B cell (primary cell): ENCODE measurements at regions not wholly inside any gene's neighbourhood (a gene's known extent, or its start where the extent isn't known, plus 50 kb on each side); places are given as distances from the start of the nearest gene placed in this dataset.

Experiments
- ATAC-seq: fragments of 200-7000 bp; cut with Tn5 transposase; one replicate; pipeline ENCODE4 v1.10.0; 2021; ENCODE audit warnings: low read depth, mild to moderate bottlenecking, moderate number of reproducible peaks, moderate library complexity
- CTCF ChIA-PET: fragments of 350-600 bp; sonication (Branson Sonifier 250); formaldehyde crosslinking; loops from one replicate; lab custom pipeline; 2021; ENCODE audit warnings: antibody characterized with exemption, inconsistent platforms; lab: Charles Lee
- POLR2A ChIA-PET: fragments of 350-600 bp; sonication (Branson Sonifier 250); formaldehyde crosslinking; loops from one replicate; lab custom pipeline; 2021; ENCODE audit warnings: antibody characterized with exemption; lab: Charles Lee
- DNase-seq: peaks from one replicate; pipeline ENCODE4 v3.0.0; 2013
- H2AFZ ChIP-seq: 2 replicates; pipeline ENCODE4 v1.6.1; 2012; ENCODE audit warnings: mild to moderate bottlenecking, low read depth, low read length; ENCODE audit not compliant: insufficient read depth, poor library complexity, severe bottlenecking
- H3K27ac ChIP-seq, 2 donors: 1 replicate in 1 of 2; 2 replicates in 1 of 2; pipeline ENCODE4 v1.5.1; 2012 to 2013; ENCODE audit warnings: low read length in 2 of 2, mild to moderate bottlenecking in 2 of 2, moderate library complexity in 1 of 2
- H3K27me3 ChIP-seq, 4 experiments: fragments of 200-600 bp in 1 of 4; sonication (generic) in 1 of 4; replicated peaks in 1 of 4; 1 replicate in 2 of 4; 2 replicates in 2 of 4; pipeline versions ENCODE4 v1.6.1 to v1.7.0; 2013 to 2016; ENCODE audit warnings: low read length in 3 of 4, mild to moderate bottlenecking in 2 of 4, mixed read lengths in 1 of 4, moderate library complexity in 1 of 4; ENCODE audit not compliant: insufficient read depth in 4 of 4, control insufficient read depth in 3 of 4; ENCODE audit errors: control extremely low read depth in 1 of 4
- H3K36me3 ChIP-seq, 2 experiments: replicated peaks in 1 of 2; 1 replicate in 1 of 2; 2 replicates in 1 of 2; pipeline versions ENCODE4 v1.6.1 to v1.7.1; 2013; ENCODE audit warnings: low read length in 1 of 2; ENCODE audit not compliant: insufficient read depth in 2 of 2, control insufficient read depth in 1 of 2; ENCODE audit errors: control extremely low read depth in 1 of 2, extremely low read depth in 1 of 2
- H3K4me1 ChIP-seq, 2 donors: fragments of 200-600 bp in 1 of 2; sonication (generic) in 1 of 2; 1 replicate in 1 of 2; 2 replicates in 1 of 2; pipeline versions ENCODE4 v1.5.1 to v1.6.1; 2013 to 2017; ENCODE audit warnings: low read length in 2 of 2; ENCODE audit not compliant: control insufficient read depth in 2 of 2, insufficient read depth in 2 of 2
- H3K4me2 ChIP-seq: replicated peaks from 2 replicates; pipeline ENCODE3; 2012; ENCODE audit warnings: mild to moderate bottlenecking, low read depth, low read length; ENCODE audit not compliant: poor library complexity, severe bottlenecking
- H3K4me3 ChIP-seq, 5 experiments: fragments of 200-600 bp in 1 of 5; sonication (generic) in 1 of 5; 1 replicate in 3 of 5; 2 replicates in 2 of 5; pipeline versions ENCODE4 v1.5.1 to v1.7.0; 2011 to 2016; ENCODE audit warnings: low read length in 4 of 5, mild to moderate bottlenecking in 4 of 5, low read depth in 2 of 5, control low read depth in 1 of 5, moderate library complexity in 1 of 5; ENCODE audit not compliant: insufficient read depth in 1 of 5; ENCODE audit errors: control extremely low read depth in 1 of 5, extremely low read depth in 1 of 5
- H3K79me2 ChIP-seq: fragments of 200-600 bp; sonication (generic); one replicate; pipeline ENCODE4 v1.6.0; 2016; ENCODE audit warnings: low read length; ENCODE audit not compliant: control insufficient read depth, insufficient read depth
- H3K9ac ChIP-seq: fragments of 200-600 bp; sonication (generic); 2 replicates; pipeline ENCODE4 v1.6.1; 2017; ENCODE audit warnings: mild to moderate bottlenecking, low read length, moderate library complexity
- H3K9me3 ChIP-seq, 3 donors: one replicate each; pipeline versions ENCODE4 v1.6.1 to v1.7.1; 2013; ENCODE audit warnings: low read length in 2 of 3; ENCODE audit not compliant: control insufficient read depth in 2 of 3, insufficient read depth in 1 of 3; ENCODE audit errors: control extremely low read depth in 1 of 3
- H4K20me1 ChIP-seq: 2 replicates; pipeline ENCODE4 v1.6.0; 2012; ENCODE audit warnings: mild to moderate bottlenecking, low read length; ENCODE audit not compliant: insufficient read depth, control insufficient read depth, poor library complexity, severe bottlenecking
- H3K27ac Mint-ChIP-seq: one replicate; pipeline ENCODE4 v1.8.0; 2021; ENCODE audit warnings: mixed read lengths
- H3K27me3 Mint-ChIP-seq: one replicate; pipeline ENCODE4 v1.8.0; 2021; ENCODE audit warnings: mixed read lengths
- H3K4me1 Mint-ChIP-seq: one replicate; pipeline ENCODE4 v1.8.0; 2021; ENCODE audit warnings: mixed read lengths
- H3K4me3 Mint-ChIP-seq: one replicate; pipeline ENCODE4 v1.8.0; 2021; ENCODE audit warnings: mixed read lengths
- H3K9me3 Mint-ChIP-seq: one replicate; pipeline ENCODE4 v1.8.0; 2022; ENCODE audit warnings: mixed read lengths; ENCODE audit not compliant: insufficient read depth
- EZH2 ChIP-seq: IDR thresholded peaks from 2 replicates; pipeline ENCODE4 v1.6.1; 2012; ENCODE audit warnings: borderline replicate concordance, low read depth, mild to moderate bottlenecking, moderate library complexity, low read length; ENCODE audit not compliant: insufficient read depth, poor library complexity, severe bottlenecking
- WGBS: methylation state at CpG from one replicate; pipeline ENCODE4 v1.1.5; 2013; ENCODE audit warnings: missing lambda C conversion rate; ENCODE audit not compliant: insufficient coverage; 5-methylcytosine and 5-hydroxymethylcytosine counted together
- intact Hi-C: fragments of 100-400 bp; cut with micrococcal nuclease; formaldehyde crosslinking; loops from one replicate; pipeline ENCODE4 v1.10.0; 2022
- TF ChIP-seq, protein P1 (sequence below): fragments of 200-600 bp; IDR thresholded peaks from one replicate; pipeline ENCODE4 v1.8.0; 2022; ENCODE audit warnings: antibody characterized with exemption, mild to moderate bottlenecking

DNA sequence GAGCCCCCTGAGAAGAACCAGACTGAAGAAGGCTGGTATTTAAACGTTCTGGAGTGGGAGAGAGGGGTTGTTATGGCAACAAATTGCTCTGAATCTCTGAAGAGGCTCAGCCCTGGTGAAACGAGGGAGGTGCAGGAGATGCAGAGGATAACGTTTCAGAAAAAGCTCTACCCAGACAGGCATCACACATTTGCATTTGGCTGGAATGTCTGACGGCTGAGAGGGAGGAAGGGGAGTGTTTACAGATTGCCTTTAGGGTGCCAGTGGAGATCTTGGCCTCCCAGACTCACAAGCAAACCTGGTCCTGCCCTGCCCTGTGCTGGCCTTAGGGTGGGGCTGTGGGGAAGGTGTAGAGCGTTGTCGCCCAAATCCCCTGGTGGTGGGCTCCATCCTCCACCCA lies 169.0 kb upstream of the AJAP1 start:
- H3K4me1 Mint-ChIP-seq, result peaks cover 6% of the 10 kb centered on the region
- DNase-seq (no peak), ATAC-seq (no peak)
- H3K27me3 ChIP-seq, result no peaks in the 10 kb centered on the region
- no peak overlapping the region for H3K27ac ChIP-seq
- H3K4me1 ChIP-seq, result no peaks in the 10 kb centered on the region
- no peak overlapping the region for H3K9ac ChIP-seq
- no peak overlapping the region for H3K4me3 Mint-ChIP-seq
- CTCF ChIA-PET, result no interaction called here
- H3K79me2 ChIP-seq, result no peaks in the 10 kb centered on the region
- peaks cover 0 to 35% (median 0%) of the 10 kb centered on the region in 3 donors for H3K9me3 ChIP-seq
- no peak overlapping the region for H3K4me2 ChIP-seq
- H3K36me3 ChIP-seq, result no peaks in the 10 kb centered on the region
- H2AFZ ChIP-seq, result no peak overlapping the region
- intact Hi-C loops, result no loop called here
- no peaks in the 10 kb centered on the region for H4K20me1 ChIP-seq
- H3K27me3 Mint-ChIP-seq, result peaks cover 3% of the 10 kb centered on the region
- no peak overlapping the region for H3K4me3 ChIP-seq
- POLR2A ChIA-PET, result no interaction called here
- no peak for TF ChIP-seq EZH2
- TF ChIP-seq, protein P1, sequence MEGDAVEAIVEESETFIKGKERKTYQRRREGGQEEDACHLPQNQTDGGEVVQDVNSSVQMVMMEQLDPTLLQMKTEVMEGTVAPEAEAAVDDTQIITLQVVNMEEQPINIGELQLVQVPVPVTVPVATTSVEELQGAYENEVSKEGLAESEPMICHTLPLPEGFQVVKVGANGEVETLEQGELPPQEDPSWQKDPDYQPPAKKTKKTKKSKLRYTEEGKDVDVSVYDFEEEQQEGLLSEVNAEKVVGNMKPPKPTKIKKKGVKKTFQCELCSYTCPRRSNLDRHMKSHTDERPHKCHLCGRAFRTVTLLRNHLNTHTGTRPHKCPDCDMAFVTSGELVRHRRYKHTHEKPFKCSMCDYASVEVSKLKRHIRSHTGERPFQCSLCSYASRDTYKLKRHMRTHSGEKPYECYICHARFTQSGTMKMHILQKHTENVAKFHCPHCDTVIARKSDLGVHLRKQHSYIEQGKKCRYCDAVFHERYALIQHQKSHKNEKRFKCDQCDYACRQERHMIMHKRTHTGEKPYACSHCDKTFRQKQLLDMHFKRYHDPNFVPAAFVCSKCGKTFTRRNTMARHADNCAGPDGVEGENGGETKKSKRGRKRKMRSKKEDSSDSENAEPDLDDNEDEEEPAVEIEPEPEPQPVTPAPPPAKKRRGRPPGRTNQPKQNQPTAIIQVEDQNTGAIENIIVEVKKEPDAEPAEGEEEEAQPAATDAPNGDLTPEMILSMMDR, result no peak
- H3K27ac Mint-ChIP-seq, result no peak overlapping the region
- WGBS, result 0% methylated on average over 1 of the region's 6 CpGs
- H3K9me3 Mint-ChIP-seq, result no peaks in the 10 kb centered on the region

DNA sequence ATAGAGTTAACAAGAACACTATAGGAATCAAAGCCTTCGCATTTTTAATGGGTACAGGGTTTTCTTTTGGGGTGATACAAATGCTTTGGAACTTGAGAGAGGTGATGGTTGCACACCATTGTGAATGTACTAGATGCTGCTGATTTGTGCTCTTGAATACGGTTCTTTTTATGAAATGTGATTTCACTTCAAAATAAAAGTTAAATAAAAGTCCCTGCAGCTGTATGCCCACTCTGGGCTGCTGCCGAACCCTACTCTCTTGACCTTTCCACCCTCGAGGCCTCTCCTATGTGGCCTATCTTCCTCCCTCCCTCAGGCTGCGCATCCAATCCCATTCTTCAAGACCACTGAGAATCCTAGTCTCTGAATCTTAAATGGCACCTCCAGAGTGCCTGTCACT lies 168.5 kb upstream of the AJAP1 start:
- H3K27me3 ChIP-seq, result no peaks in the 10 kb centered on the region
- peaks cover 6% of the 10 kb centered on the region for H3K4me1 Mint-ChIP-seq
- H3K79me2 ChIP-seq, result no peaks in the 10 kb centered on the region
- CTCF ChIA-PET, result no interaction called here
- H3K4me3 ChIP-seq, result no peak overlapping the region
- H3K4me3 Mint-ChIP-seq, result no peak overlapping the region
- H3K36me3 ChIP-seq, result no peaks in the 10 kb centered on the region
- POLR2A ChIA-PET, result no interaction called here
- H2AFZ ChIP-seq, result no peak overlapping the region
- H3K9me3 ChIP-seq, result peaks cover 0 to 34% (median 0%) of the 10 kb centered on the region in 3 donors
- H3K27ac ChIP-seq, result no peak overlapping the region
- ATAC-seq (no peak), DNase-seq (no peak)
- no peaks in the 10 kb centered on the region for H3K4me1 ChIP-seq
- WGBS, result 93% methylated on average over 3 of the region's 5 CpGs
- no peak overlapping the region for H3K4me2 ChIP-seq
- peaks cover 3% of the 10 kb centered on the region for H3K27me3 Mint-ChIP-seq
- no peak overlapping the region for H3K9ac ChIP-seq
- TF ChIP-seq EZH2, result no peak
- TF ChIP-seq, protein P1, result no peak
- no peaks in the 10 kb centered on the region for H4K20me1 ChIP-seq
- H3K9me3 Mint-ChIP-seq, result peaks cover under 1% of the 10 kb centered on the region
- no peak overlapping the region for H3K27ac Mint-ChIP-seq
- intact Hi-C loops, result no loop called here
